Fibroblast of lung (primary cell): ENCODE measurements at regions not wholly inside any gene's neighbourhood (a gene's known extent, or its start where the extent isn't known, plus 50 kb on each side); places are given as distances from the start of the nearest gene placed in this dataset.

ENCODE experiments used
- DNase-seq, 2 donors: peaks; one replicate each; pipeline versions ENCODE4 v3.0.0 to v3.0.0-alpha.2; 2010; ENCODE audit warnings: low read depth in 2 of 2
- H2AFZ ChIP-seq: 2 replicates; pipeline ENCODE4 v1.5.1; 2012; ENCODE audit warnings: low read length, control low read depth, inconsistent platforms
- H3K27ac ChIP-seq: 2 replicates; pipeline ENCODE4 v1.5.1; 2011; ENCODE audit warnings: low read length, control low read depth; ENCODE audit not compliant: insufficient read depth
- H3K27me3 ChIP-seq: 2 replicates; pipeline ENCODE4 v1.5.1; 2011; ENCODE audit warnings: mild to moderate bottlenecking, low read length; ENCODE audit not compliant: control insufficient read depth, insufficient read depth
- H3K36me3 ChIP-seq: 2 replicates; pipeline ENCODE4 v1.5.1; 2011; ENCODE audit warnings: low read length; ENCODE audit not compliant: control insufficient read depth, insufficient read depth
- H3K4me1 ChIP-seq: 2 replicates; pipeline ENCODE4 v1.5.1; 2011; ENCODE audit warnings: low read length; ENCODE audit not compliant: control insufficient read depth, insufficient read depth; ENCODE audit errors: extremely low read depth
- H3K4me2 ChIP-seq: 2 replicates; pipeline ENCODE4 v1.5.1; 2011; ENCODE audit warnings: low read length, control low read depth; ENCODE audit not compliant: insufficient read depth; ENCODE audit errors: extremely low read depth
- H3K4me3 ChIP-seq, 4 experiments: fragments of 200-600 bp in 1 of 4; sonication (generic) in 1 of 4; replicated peaks in 1 of 4; 2 replicates each; pipeline ENCODE4 v1.5.1; 2011 to 2016; ENCODE audit warnings: low read length in 4 of 4, low read depth in 3 of 4, mild to moderate bottlenecking in 3 of 4, control low read depth in 2 of 4, inconsistent platforms in 1 of 4, mixed read lengths in 1 of 4; ENCODE audit not compliant: insufficient read depth in 1 of 4; ENCODE audit errors: control extremely low read depth in 1 of 4
- H3K79me2 ChIP-seq: 2 replicates; pipeline ENCODE4 v1.5.1; 2012; ENCODE audit warnings: mild to moderate bottlenecking, low read length, inconsistent platforms; ENCODE audit not compliant: control insufficient read depth, insufficient read depth
- H3K9ac ChIP-seq: 2 replicates; pipeline ENCODE4 v1.5.1; 2011; ENCODE audit warnings: mild to moderate bottlenecking, low read length, control low read depth; ENCODE audit not compliant: insufficient read depth
- H3K9me3 ChIP-seq: 2 replicates; pipeline ENCODE4 v1.5.1; 2012; ENCODE audit warnings: low read depth, low read length; ENCODE audit not compliant: control insufficient read depth, insufficient read depth
- H4K20me1 ChIP-seq: 2 replicates; pipeline ENCODE4 v1.5.1; 2011; ENCODE audit warnings: low read length; ENCODE audit not compliant: control insufficient read depth, insufficient read depth; ENCODE audit errors: extremely low read depth
- EZH2 ChIP-seq: IDR thresholded peaks from 2 replicates; pipeline ENCODE4 v1.5.1; 2012; ENCODE audit warnings: low read length, control low read depth, mild to moderate bottlenecking; ENCODE audit errors: missing control alignments
- TF ChIP-seq, protein P1 (sequence below), 2 donors: IDR thresholded peaks in 1 of 2; conservative IDR thresholded peaks in 1 of 2; 1 replicate in 1 of 2; 2 replicates in 1 of 2; pipeline ENCODE4 v1.5.1; 2011 to 2012; ENCODE audit warnings: low read length in 2 of 2, control low read depth in 1 of 2, inconsistent platforms in 1 of 2, low read depth in 1 of 2, mild to moderate bottlenecking in 1 of 2

DNA sequence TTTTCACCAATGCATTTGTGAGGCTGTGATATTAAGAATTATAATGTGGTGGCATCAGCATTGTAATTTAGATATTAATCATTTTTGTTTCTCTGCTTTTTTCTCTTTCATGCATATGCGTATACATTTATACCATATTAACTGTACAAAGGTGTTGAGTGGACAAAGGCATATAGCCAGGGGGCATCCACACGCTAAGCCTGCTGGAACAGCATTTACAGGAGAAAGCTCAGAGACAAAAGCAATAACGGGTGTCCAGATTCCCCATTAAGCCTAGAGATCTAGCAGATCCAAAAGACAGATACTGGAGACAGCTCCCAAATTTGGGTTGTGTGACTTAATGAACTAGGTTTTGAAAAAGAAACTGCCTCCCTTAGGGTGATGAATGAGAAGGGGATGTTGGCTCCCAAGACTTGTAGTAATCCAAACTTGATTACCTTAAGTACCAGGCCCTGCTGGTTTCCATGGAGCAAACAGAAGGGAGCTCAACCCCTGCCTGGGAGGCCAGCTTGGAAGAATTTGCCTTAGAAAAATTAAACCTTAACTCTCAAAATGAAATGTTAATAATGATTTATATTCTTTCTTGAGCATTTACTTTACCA lies 181.9 kb downstream of the SLC6A15 start:
- no peak for DNase-seq

DNA sequence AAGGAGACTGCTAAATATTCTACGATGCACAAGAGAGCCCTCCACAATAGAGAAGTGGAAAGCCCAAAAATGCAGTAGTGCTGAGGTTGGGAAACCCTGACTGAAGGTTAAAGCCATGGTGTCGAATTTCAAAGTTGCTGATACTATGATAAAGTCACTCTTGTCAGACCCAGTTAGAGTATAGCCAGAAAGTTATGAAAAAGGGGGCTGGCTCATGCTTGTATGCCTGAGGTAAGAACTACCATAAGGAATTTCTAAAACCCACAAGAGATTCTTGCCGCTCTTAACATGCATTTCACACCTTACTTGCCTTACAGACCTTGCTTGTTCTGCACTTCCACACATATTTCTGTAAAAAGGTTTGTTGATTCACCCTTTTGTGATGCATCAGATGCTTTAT lies 184.6 kb downstream of the SLC6A15 start:
- H3K4me1 ChIP-seq = no peaks in the 10 kb centered on the region
- no peaks in the 10 kb centered on the region for H3K9me3 ChIP-seq
- H2AFZ ChIP-seq = no peak overlapping the region
- no peak overlapping the region for H3K27ac ChIP-seq
- H3K4me2 ChIP-seq = no peak overlapping the region
- no peak overlapping the region for H3K4me3 ChIP-seq
- no peaks in the 10 kb centered on the region for H4K20me1 ChIP-seq
- no peak for TF ChIP-seq EZH2
- TF ChIP-seq, protein P1, sequence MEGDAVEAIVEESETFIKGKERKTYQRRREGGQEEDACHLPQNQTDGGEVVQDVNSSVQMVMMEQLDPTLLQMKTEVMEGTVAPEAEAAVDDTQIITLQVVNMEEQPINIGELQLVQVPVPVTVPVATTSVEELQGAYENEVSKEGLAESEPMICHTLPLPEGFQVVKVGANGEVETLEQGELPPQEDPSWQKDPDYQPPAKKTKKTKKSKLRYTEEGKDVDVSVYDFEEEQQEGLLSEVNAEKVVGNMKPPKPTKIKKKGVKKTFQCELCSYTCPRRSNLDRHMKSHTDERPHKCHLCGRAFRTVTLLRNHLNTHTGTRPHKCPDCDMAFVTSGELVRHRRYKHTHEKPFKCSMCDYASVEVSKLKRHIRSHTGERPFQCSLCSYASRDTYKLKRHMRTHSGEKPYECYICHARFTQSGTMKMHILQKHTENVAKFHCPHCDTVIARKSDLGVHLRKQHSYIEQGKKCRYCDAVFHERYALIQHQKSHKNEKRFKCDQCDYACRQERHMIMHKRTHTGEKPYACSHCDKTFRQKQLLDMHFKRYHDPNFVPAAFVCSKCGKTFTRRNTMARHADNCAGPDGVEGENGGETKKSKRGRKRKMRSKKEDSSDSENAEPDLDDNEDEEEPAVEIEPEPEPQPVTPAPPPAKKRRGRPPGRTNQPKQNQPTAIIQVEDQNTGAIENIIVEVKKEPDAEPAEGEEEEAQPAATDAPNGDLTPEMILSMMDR (conservative IDR thresholded peaks at IDR 0.05 in 1 of 2, IDR thresholded peaks at IDR 0.05 in 1 of 2; ENCODE audit: low read depth in 1 of 2, low read length in 2 of 2) = no peak
- DNase-seq = peak in 1 of 2 donors; percentile 79
- no peak overlapping the region for H3K9ac ChIP-seq
- no peaks in the 10 kb centered on the region for H3K36me3 ChIP-seq
- H3K79me2 ChIP-seq = no peaks in the 10 kb centered on the region
- H3K27me3 ChIP-seq = no peaks in the 10 kb centered on the region

More for the DNA sequence above, 181.9 kb downstream of the SLC6A15 start:
- H3K4me3 ChIP-seq = no peak overlapping the region
- no peaks in the 10 kb centered on the region for H3K27me3 ChIP-seq
- no peaks in the 10 kb centered on the region for H4K20me1 ChIP-seq
- H3K36me3 ChIP-seq = no peaks in the 10 kb centered on the region
- H3K4me2 ChIP-seq = no peak overlapping the region
- no peak overlapping the region for H3K9ac ChIP-seq
- no peak overlapping the region for H3K27ac ChIP-seq
- H3K79me2 ChIP-seq = no peaks in the 10 kb centered on the region
- H2AFZ ChIP-seq = no peak overlapping the region
- TF ChIP-seq, protein P1 (conservative IDR thresholded peaks at IDR 0.05 in 1 of 2, IDR thresholded peaks at IDR 0.05 in 1 of 2; ENCODE audit: low read depth in 1 of 2, low read length in 2 of 2) = no peak
- no peak for TF ChIP-seq EZH2
- no peaks in the 10 kb centered on the region for H3K4me1 ChIP-seq
- H3K9me3 ChIP-seq = no peaks in the 10 kb centered on the region

DNA sequence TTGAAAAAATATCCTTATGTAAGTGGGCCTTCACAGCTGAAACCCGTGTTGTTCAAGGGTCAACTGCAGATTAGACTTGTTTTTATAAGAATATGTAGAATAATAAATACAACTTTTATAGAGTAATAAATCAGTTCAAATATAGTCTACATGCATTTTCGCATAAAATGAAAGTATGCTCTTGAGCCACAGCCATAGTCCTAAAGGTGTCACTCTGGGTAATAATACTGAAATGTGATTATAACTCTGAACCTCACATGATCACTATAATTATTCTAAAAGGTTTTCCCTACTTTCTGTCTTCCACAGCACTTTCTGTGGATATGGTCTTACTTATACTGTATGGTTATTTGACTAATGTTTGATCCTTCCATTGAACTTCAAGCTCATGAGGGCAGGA lies 185.8 kb downstream of the SLC6A15 start:
- Histone ChIP-seq H3K27ac (no peak overlapping the region), H3K36me3 (no peaks in the 10 kb centered on the region), H3K9ac (no peak overlapping the region), H2AFZ (no peak overlapping the region), H3K27me3 (no peaks in the 10 kb centered on the region), H3K4me1 (no peaks in the 10 kb centered on the region), H3K4me2 (no peak overlapping the region), H4K20me1 (no peaks in the 10 kb centered on the region), H3K79me2 (no peaks in the 10 kb centered on the region), H3K4me3 (no peak overlapping the region), H3K9me3 (no peaks in the 10 kb centered on the region)
- TF ChIP-seq, protein P1 (conservative IDR thresholded peaks at IDR 0.05 in 1 of 2, IDR thresholded peaks at IDR 0.05 in 1 of 2; ENCODE audit: low read depth in 1 of 2, low read length in 2 of 2) = no peak
- no peak for TF ChIP-seq EZH2
- no peak for DNase-seq
